Right ventricle myocardium inferior (tissue), 1 donor: ENCODE measurements at regions not wholly inside any gene's neighbourhood (a gene's known extent, or its start where the extent isn't known, plus 50 kb on each side); places are given as distances from the start of the nearest gene placed in this dataset.

ENCODE experiments used
- ATAC-seq: fragments of 200-7000 bp; cut with Tn5 transposase; one replicate; pipeline ENCODE4 v1.9.1; 2020; ENCODE audit warnings: mild to moderate bottlenecking, moderate library complexity
- DNase-seq: peaks from one replicate; pipeline ENCODE4 v3.0.0; 2021; ENCODE audit errors: missing footprints
- intact Hi-C: fragments of 100-400 bp; cut with DNase I; formaldehyde crosslinking; loops from one replicate; pipeline ENCODE4 v1.11.0; 2022
- donor health status: DM: no; HTN: yes; CAD: no; lungs with severe emphysema.

- peak; percentile 10 for ATAC-seq
- DNase-seq = no peak
Measured at GRCh38 chr2:12352889-12353288, 363.8 kb upstream of the TRIB2 start.

GRCh38 chr2:12361506-12361905 is 355.2 kb upstream of the TRIB2 start:
- DNase-seq (no peak), ATAC-seq (no peak)
- intact Hi-C loops = no loop called here

More at GRCh38 chr2:12352889-12353288, 363.8 kb upstream of the TRIB2 start:
- intact Hi-C loops = no loop called here

GRCh38 chr2:12363138-12363537 is 353.6 kb upstream of the TRIB2 start:
- intact Hi-C loops = no loop called here
- no peak for ATAC-seq

GRCh38 chr2:12363569-12363968 is 353.2 kb upstream of the TRIB2 start:
- intact Hi-C loops = no loop called here
- ATAC-seq = no peak
- DNase-seq = no peak

More at GRCh38 chr2:12363138-12363537, 353.6 kb upstream of the TRIB2 start:
- no peak for DNase-seq

GRCh38 chr2:12369566-12369965 is 347.2 kb upstream of the TRIB2 start:
- no peak for ATAC-seq
- DNase-seq = no peak
- intact Hi-C loops = no loop called here

- intact Hi-C loops = no loop called here
- DNase-seq = no peak
- ATAC-seq = no peak
Measured at GRCh38 chr2:12376025-12376424, 340.7 kb upstream of the TRIB2 start.

GRCh38 chr2:12379143-12379542 is 337.6 kb upstream of the TRIB2 start:
- DNase-seq = no peak
- intact Hi-C loops = no loop called here
- no peak for ATAC-seq

GRCh38 chr2:12381543-12382325 is 335.0 kb upstream of the TRIB2 start:
- no peak for ATAC-seq
- intact Hi-C loops = no loop called here
- no peak for DNase-seq

GRCh38 chr2:12382366-12382765 is 334.4 kb upstream of the TRIB2 start:
- no peak for ATAC-seq
- DNase-seq = no peak
- intact Hi-C loops = no loop called here

GRCh38 chr2:12389344-12390045 is 327.2 kb upstream of the TRIB2 start:
- no peak for DNase-seq
- no peak for ATAC-seq
- intact Hi-C loops = no loop called here

- ATAC-seq (no peak), DNase-seq (no peak)
- intact Hi-C loops = no loop called here
Measured at GRCh38 chr2:12391116-12391515, 325.6 kb upstream of the TRIB2 start.

GRCh38 chr2:12396699-12397098 is 320.0 kb upstream of the TRIB2 start:
- ATAC-seq = no peak
- intact Hi-C loops = no loop called here
- no peak for DNase-seq

GRCh38 chr2:12397854-12398253 is 318.9 kb upstream of the TRIB2 start:
- DNase-seq = no peak
- intact Hi-C loops = no loop called here

GRCh38 chr2:12399240-12399639 is 317.5 kb upstream of the TRIB2 start:
- DNase-seq = no peak
- ATAC-seq = no peak
- intact Hi-C loops = no loop called here

More at GRCh38 chr2:12397854-12398253, 318.9 kb upstream of the TRIB2 start:
- ATAC-seq = peak; percentile 56

- ATAC-seq (no peak), DNase-seq (no peak)
- intact Hi-C loops = no loop called here
Measured at GRCh38 chr2:12400543-12400942, 316.2 kb upstream of the TRIB2 start.

- DNase-seq (no peak), ATAC-seq (no peak)
- intact Hi-C loops = no loop called here
Measured at GRCh38 chr2:12402440-12403139, 314.1 kb upstream of the TRIB2 start.

GRCh38 chr2:12404497-12404896 is 312.2 kb upstream of the TRIB2 start:
- intact Hi-C loops = no loop called here
- ATAC-seq (no peak), DNase-seq (no peak)

- ATAC-seq (no peak), DNase-seq (no peak)
- intact Hi-C loops = no loop called here
Measured at GRCh38 chr2:12407160-12407559, 309.6 kb upstream of the TRIB2 start.

GRCh38 chr2:12412898-12413305 is 303.8 kb upstream of the TRIB2 start:
- intact Hi-C loops = loop anchor here (10.0 kb wide), 1 partner anchor 522 kb away; no protein-coding TSS in a partner anchor
- DNase-seq = no peak
- ATAC-seq = no peak

- DNase-seq = no peak
- ATAC-seq = no peak
- intact Hi-C loops = loop anchor here (10.0 kb wide), 1 partner anchor 519 kb away; no protein-coding TSS in a partner anchor
Measured at GRCh38 chr2:12415536-12415935, 301.2 kb upstream of the TRIB2 start.
